K562 (cell line): ENCODE measurements at regions not wholly inside any gene's neighbourhood (a gene's known extent, or its start where the extent isn't known, plus 50 kb on each side); places are given as distances from the start of the nearest gene placed in this dataset.

Source experiments
- E2F5 ChIP-seq: sonication (generic); formaldehyde crosslinking; IDR thresholded peaks from 2 replicates; pipeline ENCODE4 v1.8.0; 2022; ENCODE audit warnings: mild to moderate bottlenecking, missing genetic modification reagents
- ESRRA ChIP-seq: fragments of 450-650 bp; IDR thresholded peaks from 2 replicates; pipeline ENCODE4 v1.6.1; 2014; ENCODE audit warnings: low read depth, mild to moderate bottlenecking, moderate library complexity, borderline replicate concordance
- MLLT1 ChIP-seq, 2 experiments: fragments of 450-650 bp; IDR thresholded peaks; 2 replicates each; pipeline ENCODE4 v1.6.1; 2016
- POLR2A ChIP-seq: fragments of 450-650 bp; conservative IDR thresholded peaks from 2 replicates; pipeline ENCODE4 v1.6.1; 2016
- RFX5 ChIP-seq: IDR thresholded peaks from 2 replicates; pipeline ENCODE4 v1.6.1; 2011; ENCODE audit warnings: low read depth, mild to moderate bottlenecking, improper control_type of control experiment, low read length
- ZBTB33 ChIP-seq: sonication (generic); formaldehyde crosslinking; IDR thresholded peaks from 2 replicates; pipeline ENCODE4 v1.8.1; 2023; ENCODE audit warnings: mild to moderate bottlenecking, missing genetic modification reagents
- ZNF589 ChIP-seq: fragments of 200-800 bp; sonication (Bioruptor generic); IDR thresholded peaks from 2 replicates; pipeline ENCODE4 v1.6.1; 2016; ENCODE audit warnings: low read depth, missing genetic modification characterization, missing compliant biosample characterization

GRCh38 chr1:230519246-230519645, 93.1 kb upstream of the PGBD5 start:
- TF ChIP-seq ESRRA: no peak
- TF ChIP-seq ZNF589: no peak
- no peak for TF ChIP-seq ZBTB33
- no peak for TF ChIP-seq MLLT1 (IDR thresholded peaks at IDR 0.05)
- no peak for TF ChIP-seq RFX5
- no peak for TF ChIP-seq E2F5 (CRISPR knock-in tag)
- TF ChIP-seq POLR2A: no peak
